WTC11 (cell line): ENCODE measurements at regions not wholly inside any gene's neighbourhood (a gene's known extent, or its start where the extent isn't known, plus 50 kb on each side); places are given as distances from the start of the nearest gene placed in this dataset.

ENCODE experiments used
- ATAC-seq: fragments of 200-7000 bp; cut with Tn5 transposase; 2 replicates; pipeline ENCODE4 v1.10.0; 2021; ENCODE audit warnings: mild to moderate bottlenecking, moderate library complexity
- CTCF ChIA-PET: fragments of 300-600 bp; sonication (Branson Sonifier 250); formaldehyde crosslinking; loops from one replicate; lab custom pipeline; 2021; ENCODE audit warnings: antibody characterized with exemption; lab: Charles Lee
- POLR2A ChIA-PET: fragments of 350-600 bp; sonication (Branson Sonifier 250); formaldehyde crosslinking; loops from one replicate; lab custom pipeline; 2021; ENCODE audit warnings: antibody characterized with exemption; lab: Charles Lee
- DNase-seq: peaks from one replicate; pipeline ENCODE4 v3.0.0; 2021; ENCODE audit warnings: low spot score
- H3K27ac Mint-ChIP-seq: 2 replicates; pipeline ENCODE4 v1.8.0; 2021; ENCODE audit warnings: mixed read lengths
- H3K27me3 Mint-ChIP-seq: 2 replicates; pipeline ENCODE4 v1.8.0; 2021; ENCODE audit warnings: low read depth, mild to moderate bottlenecking, moderate library complexity, mixed read lengths
- H3K36me3 Mint-ChIP-seq: 2 replicates; pipeline ENCODE4 v1.8.0; 2021; ENCODE audit warnings: mixed read lengths
- H3K4me1 Mint-ChIP-seq: 2 replicates; pipeline ENCODE4 v1.8.0; 2022; ENCODE audit warnings: mixed read lengths
- H3K4me3 Mint-ChIP-seq: 2 replicates; pipeline ENCODE4 v1.8.0; 2021; ENCODE audit warnings: mild to moderate bottlenecking, moderate library complexity, mixed read lengths
- H3K9me3 Mint-ChIP-seq: 2 replicates; pipeline ENCODE4 v1.8.0; 2021; ENCODE audit warnings: mixed read lengths
- CDX4 ChIP-seq: fragments of 250-450 bp; sonication (Bioruptor Pico); IDR thresholded peaks from 2 replicates; pipeline ENCODE4 v1.9.0; 2021; ENCODE audit warnings: moderate library complexity, mild to moderate bottlenecking, inconsistent platforms, borderline replicate concordance
- CREM ChIP-seq: sonication (generic); formaldehyde crosslinking; IDR thresholded peaks from 2 replicates; pipeline ENCODE4 v1.8.1; 2022; ENCODE audit warnings: mild to moderate bottlenecking, missing genetic modification reagents, moderate library complexity
- E2F4 ChIP-seq: sonication (generic); formaldehyde crosslinking; IDR thresholded peaks from 2 replicates; pipeline ENCODE4 v1.8.1; 2022; ENCODE audit warnings: low read depth, mild to moderate bottlenecking, moderate library complexity, missing genetic modification reagents, borderline replicate concordance
- GABPB1 ChIP-seq: sonication (generic); formaldehyde crosslinking; IDR thresholded peaks from 2 replicates; pipeline ENCODE4 v1.8.1; 2023; ENCODE audit warnings: mild to moderate bottlenecking, missing genetic modification reagents
- HMGXB4 ChIP-seq: sonication (generic); formaldehyde crosslinking; IDR thresholded peaks from 2 replicates; pipeline ENCODE4 v1.8.1; 2023; ENCODE audit warnings: mild to moderate bottlenecking, moderate library complexity, missing genetic modification reagents
- IRF1 ChIP-seq: sonication (generic); formaldehyde crosslinking; IDR thresholded peaks from 2 replicates; pipeline ENCODE4 v1.8.0; 2023; ENCODE audit warnings: missing genetic modification reagents
- JUN ChIP-seq: sonication (generic); formaldehyde crosslinking; IDR thresholded peaks from 2 replicates; pipeline ENCODE4 v1.8.0; 2023; ENCODE audit warnings: mild to moderate bottlenecking, missing genetic modification reagents
- SMAD3 ChIP-seq: sonication (generic); formaldehyde crosslinking; IDR thresholded peaks from 2 replicates; pipeline ENCODE4 v1.8.0; 2022; ENCODE audit warnings: missing genetic modification reagents, mild to moderate bottlenecking, borderline replicate concordance
- SOX15 ChIP-seq: fragments of 250-450 bp; sonication (Bioruptor Pico); IDR thresholded peaks from 2 replicates; pipeline ENCODE4 v1.9.0; 2021; ENCODE audit warnings: mild to moderate bottlenecking
- ZBTB21 ChIP-seq: sonication (generic); formaldehyde crosslinking; IDR thresholded peaks from 2 replicates; pipeline ENCODE4 v1.8.1; 2023; ENCODE audit warnings: mild to moderate bottlenecking, missing genetic modification reagents, borderline replicate concordance
- ZNF121 ChIP-seq: sonication (generic); formaldehyde crosslinking; IDR thresholded peaks from 2 replicates; pipeline ENCODE4 v1.8.0; 2023; ENCODE audit warnings: missing genetic modification reagents
- ZNF219 ChIP-seq: sonication (generic); formaldehyde crosslinking; IDR thresholded peaks from 2 replicates; pipeline ENCODE4 v1.8.0; 2023; ENCODE audit warnings: missing genetic modification reagents, mild to moderate bottlenecking, borderline replicate concordance
- ZNF232 ChIP-seq: sonication (generic); formaldehyde crosslinking; IDR thresholded peaks from 2 replicates; pipeline ENCODE4 v1.8.0; 2022; ENCODE audit warnings: mild to moderate bottlenecking, missing genetic modification reagents
- ZNF263 ChIP-seq: sonication (generic); formaldehyde crosslinking; IDR thresholded peaks from 2 replicates; pipeline ENCODE4 v1.8.1; 2022; ENCODE audit warnings: low read depth, mild to moderate bottlenecking, moderate library complexity, missing genetic modification reagents
- ZNF281 ChIP-seq: sonication (generic); formaldehyde crosslinking; IDR thresholded peaks from 2 replicates; pipeline ENCODE4 v1.8.0; 2023; ENCODE audit warnings: mild to moderate bottlenecking, missing genetic modification reagents
- ZNF532 ChIP-seq: fragments of 250-450 bp; sonication (Bioruptor Pico); IDR thresholded peaks from 2 replicates; pipeline ENCODE4 v1.9.0; 2021; ENCODE audit warnings: mild to moderate bottlenecking, borderline replicate concordance
- ZNF671 ChIP-seq: fragments of 250-450 bp; sonication (Bioruptor Pico); IDR thresholded peaks from 2 replicates; pipeline ENCODE4 v1.8.0; 2021; ENCODE audit warnings: mild to moderate bottlenecking
- TF ChIP-seq, protein P1 (sequence below): sonication (generic); formaldehyde crosslinking; IDR thresholded peaks from 2 replicates; pipeline ENCODE4 v1.8.1; 2022; ENCODE audit warnings: missing genetic modification reagents, borderline replicate concordance
- TF ChIP-seq, protein P2 (sequence below): sonication (generic); formaldehyde crosslinking; IDR thresholded peaks from 2 replicates; pipeline ENCODE4 v1.8.0; 2022; ENCODE audit warnings: mild to moderate bottlenecking, missing genetic modification reagents

DNA sequence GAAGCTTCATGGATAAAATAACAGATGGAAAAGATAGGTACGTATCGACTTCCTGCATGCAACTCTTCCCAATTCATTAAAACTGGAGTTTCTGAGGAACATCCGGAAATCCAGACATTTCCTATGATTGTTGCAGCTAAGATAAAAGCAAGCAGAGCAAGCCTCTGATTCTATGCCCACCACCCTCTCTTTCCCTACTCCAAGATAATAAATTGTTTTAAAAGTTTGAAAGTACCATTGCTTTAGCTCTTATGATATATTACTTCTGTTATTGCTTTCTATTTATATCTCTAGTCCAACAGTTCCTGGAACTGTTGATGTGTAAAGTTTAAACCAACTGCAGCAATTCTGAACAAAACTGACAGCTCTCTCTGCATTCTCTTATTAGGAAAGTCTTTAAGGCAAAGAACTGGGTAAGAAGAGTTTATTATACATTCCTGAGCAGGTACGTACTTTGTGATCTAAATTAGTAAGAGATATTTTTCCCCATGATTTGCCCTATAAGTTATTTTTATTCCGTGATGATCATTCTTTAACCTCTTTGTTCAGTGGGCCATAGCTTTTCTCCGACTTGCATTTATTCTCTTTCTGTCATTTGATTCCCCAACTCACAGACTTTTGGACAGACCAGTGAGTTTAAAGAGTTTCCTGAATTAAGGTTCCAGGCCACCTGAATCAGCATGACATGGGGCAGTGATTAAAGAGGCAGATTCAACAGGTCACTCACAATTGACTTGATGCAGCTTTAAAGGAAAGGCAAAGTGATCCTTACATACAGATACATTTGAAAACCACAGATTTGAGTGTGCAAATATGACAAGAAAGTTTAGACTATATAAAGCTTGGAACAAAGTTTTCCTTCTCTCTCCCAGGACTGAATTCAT, 94.2 kb upstream of the THRB start:
- H3K36me3 Mint-ChIP-seq, result no peaks in the 10 kb centered on the region
- ATAC-seq (no peak), DNase-seq (no peak)
- H3K27ac Mint-ChIP-seq, result no peak overlapping the region
- no peaks in the 10 kb centered on the region for H3K9me3 Mint-ChIP-seq
- POLR2A ChIA-PET, result interaction anchor here (0.8 kb wide), 1 partner anchor 9 kb away, joined by 3 read pairs; no protein-coding TSS in a partner anchor
- TF ChIP-seq ZNF671 (no peak), ZNF232 (CRISPR knock-in tag) (no peak), ZNF121 (CRISPR knock-in tag) (no peak), CREM (CRISPR knock-in tag) (no peak), SOX15 (CRISPR knock-in tag) (no peak), GABPB1 (no peak), ZNF532 (CRISPR knock-in tag) (no peak), ZNF219 (no peak), ZNF281 (no peak), CDX4 (no peak), ZBTB21 (CRISPR knock-in tag) (no peak), IRF1 (no peak), HMGXB4 (CRISPR knock-in tag) (no peak), ZNF263 (no peak), SMAD3 (CRISPR knock-in tag) (no peak), JUN (CRISPR knock-in tag) (no peak), E2F4 (no peak)
- TF ChIP-seq, protein P1, sequence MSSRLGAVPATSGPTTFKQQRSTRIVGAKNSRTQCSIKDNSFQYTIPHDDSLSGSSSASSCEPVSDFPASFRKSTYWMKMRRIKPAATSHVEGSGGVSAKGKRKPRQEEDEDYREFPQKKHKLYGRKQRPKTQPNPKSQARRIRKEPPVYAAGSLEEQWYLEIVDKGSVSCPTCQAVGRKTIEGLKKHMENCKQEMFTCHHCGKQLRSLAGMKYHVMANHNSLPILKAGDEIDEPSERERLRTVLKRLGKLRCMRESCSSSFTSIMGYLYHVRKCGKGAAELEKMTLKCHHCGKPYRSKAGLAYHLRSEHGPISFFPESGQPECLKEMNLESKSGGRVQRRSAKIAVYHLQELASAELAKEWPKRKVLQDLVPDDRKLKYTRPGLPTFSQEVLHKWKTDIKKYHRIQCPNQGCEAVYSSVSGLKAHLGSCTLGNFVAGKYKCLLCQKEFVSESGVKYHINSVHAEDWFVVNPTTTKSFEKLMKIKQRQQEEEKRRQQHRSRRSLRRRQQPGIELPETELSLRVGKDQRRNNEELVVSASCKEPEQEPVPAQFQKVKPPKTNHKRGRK, result no peak
- TF ChIP-seq, protein P2, sequence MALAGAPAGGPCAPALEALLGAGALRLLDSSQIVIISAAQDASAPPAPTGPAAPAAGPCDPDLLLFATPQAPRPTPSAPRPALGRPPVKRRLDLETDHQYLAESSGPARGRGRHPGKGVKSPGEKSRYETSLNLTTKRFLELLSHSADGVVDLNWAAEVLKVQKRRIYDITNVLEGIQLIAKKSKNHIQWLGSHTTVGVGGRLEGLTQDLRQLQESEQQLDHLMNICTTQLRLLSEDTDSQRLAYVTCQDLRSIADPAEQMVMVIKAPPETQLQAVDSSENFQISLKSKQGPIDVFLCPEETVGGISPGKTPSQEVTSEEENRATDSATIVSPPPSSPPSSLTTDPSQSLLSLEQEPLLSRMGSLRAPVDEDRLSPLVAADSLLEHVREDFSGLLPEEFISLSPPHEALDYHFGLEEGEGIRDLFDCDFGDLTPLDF (CRISPR knock-in tag), result no peak
- H3K4me3 Mint-ChIP-seq, result no peak overlapping the region
- H3K27me3 Mint-ChIP-seq, result peaks cover 3% of the 10 kb centered on the region; the same call in 1 of the 2 replicates
- CTCF ChIA-PET, result interaction anchor here (0.8 kb wide), 1 partner anchor 92 kb away, joined by 4 read pairs; no protein-coding TSS in a partner anchor
- H3K4me1 Mint-ChIP-seq, result peaks cover 12% of the 10 kb centered on the region
